Mesenchymal stem cell (in vitro differentiated cells and primary cell): ENCODE measurements at regions not wholly inside any gene's neighbourhood (a gene's known extent, or its start where the extent isn't known, plus 50 kb on each side); places are given as distances from the start of the nearest gene placed in this dataset.
"Not testable (repeated sequence)": the region's sequence is repeated elsewhere in the genome, so short reads cannot be mapped to it uniquely, and the experiment has no call there.

Source experiments
- DNase-seq: peaks from one replicate; pipeline ENCODE4 v3.0.0-alpha.2; 2013
- H2AFZ ChIP-seq: one replicate; pipeline ENCODE4 v1.6.1; 2013; ENCODE audit warnings: low read depth, mild to moderate bottlenecking, control low read depth, inconsistent platforms, low read length, moderate library complexity
- H2AK5ac ChIP-seq: 2 replicates; pipeline ENCODE4 v1.6.1; 2013; ENCODE audit warnings: low read length, moderate library complexity, mild to moderate bottlenecking, inconsistent platforms; ENCODE audit not compliant: severe bottlenecking
- H2BK120ac ChIP-seq: one replicate; pipeline ENCODE4 v1.6.1; 2013; ENCODE audit warnings: low read depth, mild to moderate bottlenecking, inconsistent platforms, low read length, moderate library complexity
- H2BK12ac ChIP-seq, 2 experiments: one replicate each; pipeline ENCODE4 v1.6.1; 2013; ENCODE audit warnings: inconsistent platforms in 2 of 2, low read length in 2 of 2, mild to moderate bottlenecking in 2 of 2, moderate library complexity in 2 of 2, control low read depth in 1 of 2
- H2BK15ac ChIP-seq: one replicate; pipeline ENCODE4 v1.6.1; 2013; ENCODE audit warnings: mild to moderate bottlenecking, low read depth, inconsistent platforms; ENCODE audit not compliant: poor library complexity, severe bottlenecking
- H2BK5ac ChIP-seq: 2 replicates; pipeline ENCODE4 v1.6.1; 2013; ENCODE audit warnings: low read depth, mild to moderate bottlenecking, low read length, control low read depth, inconsistent platforms; ENCODE audit not compliant: poor library complexity, severe bottlenecking
- H3K14ac ChIP-seq, 2 experiments: one replicate each; pipeline ENCODE4 v1.6.1; 2013; ENCODE audit warnings: inconsistent platforms in 2 of 2, low read length in 2 of 2, control low read depth in 1 of 2, mild to moderate bottlenecking in 1 of 2, moderate library complexity in 1 of 2
- H3K18ac ChIP-seq, 2 experiments: one replicate each; pipeline ENCODE4 v1.6.1; 2013; ENCODE audit warnings: inconsistent platforms in 2 of 2, low read length in 2 of 2, control low read depth in 1 of 2, low read depth in 1 of 2, mild to moderate bottlenecking in 1 of 2
- H3K23ac ChIP-seq, 2 experiments: one replicate each; pipeline ENCODE4 v1.6.1; 2013; ENCODE audit warnings: inconsistent platforms in 2 of 2, low read length in 2 of 2, mild to moderate bottlenecking in 2 of 2, moderate library complexity in 2 of 2, control low read depth in 1 of 2
- H3K27ac ChIP-seq: 2 replicates; pipeline ENCODE4 v1.5.1; 2013; ENCODE audit warnings: mild to moderate bottlenecking, moderate library complexity, low read length, control low read depth, inconsistent platforms; ENCODE audit not compliant: poor library complexity, severe bottlenecking
- H3K27me3 ChIP-seq, 2 experiments: 2 replicates each; pipeline versions ENCODE4 v1.6.1 to v1.7.0; 2013; ENCODE audit warnings: low read length in 2 of 2, mild to moderate bottlenecking in 2 of 2, moderate library complexity in 2 of 2, control low read depth in 1 of 2, inconsistent platforms in 1 of 2; ENCODE audit not compliant: control insufficient read depth in 1 of 2, insufficient read depth in 1 of 2
- H3K36me3 ChIP-seq, 2 experiments: 2 replicates each; pipeline versions ENCODE4 v1.6.1 to v1.7.0; 2013; ENCODE audit warnings: low read length in 2 of 2, control low read depth in 1 of 2, inconsistent platforms in 1 of 2, low read depth in 1 of 2, mild to moderate bottlenecking in 1 of 2; ENCODE audit not compliant: insufficient read depth in 2 of 2, control insufficient read depth in 1 of 2
- H3K4ac ChIP-seq, 2 experiments: one replicate each; pipeline ENCODE4 v1.6.1; 2013; ENCODE audit warnings: inconsistent platforms in 2 of 2, low read length in 2 of 2, mild to moderate bottlenecking in 2 of 2, moderate library complexity in 2 of 2, control low read depth in 1 of 2, low read depth in 1 of 2
- H3K4me1 ChIP-seq: 2 replicates; pipeline ENCODE4 v1.6.1; 2013; ENCODE audit warnings: low read depth, low read length, control low read depth; ENCODE audit not compliant: control insufficient read depth, insufficient read depth
- H3K4me2 ChIP-seq: 2 replicates; pipeline ENCODE4 v1.6.1; 2013; ENCODE audit warnings: low read length, mild to moderate bottlenecking, inconsistent platforms; ENCODE audit not compliant: poor library complexity, severe bottlenecking
- H3K4me3 ChIP-seq, 2 experiments: 2 replicates each; pipeline versions ENCODE4 v1.5.1 to v1.7.0; 2013; ENCODE audit warnings: low read length in 2 of 2, mild to moderate bottlenecking in 2 of 2, control low read depth in 1 of 2, low read depth in 1 of 2; ENCODE audit not compliant: insufficient read depth in 1 of 2
- H3K79me1 ChIP-seq: replicated peaks from 2 replicates; pipeline ENCODE4 v1.6.1; 2013; ENCODE audit warnings: mild to moderate bottlenecking, control low read depth, low read length, inconsistent platforms; ENCODE audit not compliant: poor library complexity, severe bottlenecking
- H3K9ac ChIP-seq: 2 replicates; pipeline ENCODE4 v1.7.0; 2013; ENCODE audit warnings: mild to moderate bottlenecking, low read length, moderate library complexity
- H3K9me3 ChIP-seq: 2 replicates; pipeline ENCODE4 v1.7.0; 2013; ENCODE audit warnings: mild to moderate bottlenecking, low read length; ENCODE audit not compliant: control insufficient read depth
- H4K8ac ChIP-seq: one replicate; pipeline ENCODE4 v1.6.1; 2013; ENCODE audit warnings: inconsistent platforms, mild to moderate bottlenecking, low read length, moderate library complexity
- H4K91ac ChIP-seq: one replicate; pipeline ENCODE4 v1.6.1; 2013; ENCODE audit warnings: mild to moderate bottlenecking, low read length, inconsistent platforms
- WGBS: methylation state at CpG from one replicate; pipeline ENCODE4 v1.1.7; 2013; ENCODE audit warnings: mixed read lengths; 5-methylcytosine and 5-hydroxymethylcytosine counted together

DNA sequence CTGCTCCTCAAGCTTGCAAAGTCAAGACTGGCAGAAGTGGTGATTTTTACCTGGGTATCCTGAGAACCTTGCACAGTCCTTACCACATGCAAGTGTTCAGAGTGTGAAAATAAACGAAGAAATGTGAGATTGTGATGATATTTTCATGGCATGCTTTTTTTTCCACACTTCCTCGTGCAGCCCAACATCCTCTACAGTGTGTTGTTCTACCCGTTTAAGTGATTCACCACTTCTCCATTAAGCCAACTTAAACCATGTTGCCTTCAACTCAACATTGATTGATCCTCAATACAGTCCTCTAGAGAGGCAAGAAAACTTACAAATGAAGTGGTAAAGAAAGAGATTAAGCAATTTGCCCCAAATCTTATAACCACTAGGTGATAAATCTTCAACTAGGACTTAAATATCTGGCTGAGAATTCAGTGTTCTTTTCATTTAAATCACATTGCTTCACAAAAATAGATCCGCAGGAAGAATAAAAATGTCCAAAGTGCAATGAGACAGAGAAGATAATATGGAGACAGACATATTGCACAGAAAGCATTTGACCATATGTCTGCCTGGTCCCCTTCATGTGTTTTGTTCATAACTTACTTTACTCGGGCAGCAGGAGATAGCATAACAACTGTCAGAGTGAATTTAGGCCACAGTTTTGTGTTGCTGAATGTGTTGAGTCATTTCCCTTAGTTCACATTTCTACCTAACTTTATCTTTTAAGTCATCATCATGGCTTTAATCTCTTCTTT is 75.8 kb upstream of the PARP8 start:
- not testable (repeated sequence) for DNase-seq, H2BK5ac ChIP-seq, H3K4ac ChIP-seq, H3K23ac ChIP-seq, H2AK5ac ChIP-seq, H2BK120ac ChIP-seq, H3K9me3 ChIP-seq, H4K8ac ChIP-seq, H3K4me2 ChIP-seq, H3K79me1 ChIP-seq, H3K27me3 ChIP-seq, H3K4me1 ChIP-seq, H3K4me3 ChIP-seq, H3K9ac ChIP-seq, H2BK15ac ChIP-seq, H3K18ac ChIP-seq, H3K36me3 ChIP-seq, H3K14ac ChIP-seq, H2AFZ ChIP-seq, H3K27ac ChIP-seq, H4K91ac ChIP-seq, H2BK12ac ChIP-seq
- 83% methylated on average over 2 of the region's 5 CpGs for WGBS

DNA sequence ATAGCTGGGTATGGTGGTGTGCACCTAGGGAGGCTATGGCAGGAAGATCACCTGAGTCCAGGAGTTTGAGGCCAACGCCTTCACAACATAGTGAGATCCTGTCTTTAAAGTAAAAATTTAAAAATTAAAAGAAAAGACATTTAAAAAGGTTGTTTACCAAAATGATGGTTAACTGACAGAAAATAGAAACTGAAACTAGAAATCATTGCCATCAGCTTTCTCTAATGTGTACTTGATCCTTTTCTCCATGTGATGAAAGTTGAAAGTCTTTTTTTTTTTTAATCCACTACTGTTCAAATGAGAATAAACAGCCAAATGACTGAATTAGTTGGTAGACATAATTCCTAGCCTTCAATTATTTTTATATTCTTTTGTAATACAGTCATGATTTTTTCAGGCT is 75.1 kb upstream of the PARP8 start:
- DNase-seq, H2AFZ ChIP-seq, H4K8ac ChIP-seq, H2BK12ac ChIP-seq, H3K14ac ChIP-seq, H3K4me2 ChIP-seq, H3K27me3 ChIP-seq, H3K79me1 ChIP-seq, H3K36me3 ChIP-seq, H3K9ac ChIP-seq, H4K91ac ChIP-seq, H3K4me3 ChIP-seq, H3K4ac ChIP-seq, H3K9me3 ChIP-seq, H2BK15ac ChIP-seq, H3K23ac ChIP-seq, H2BK5ac ChIP-seq, H2AK5ac ChIP-seq, H3K4me1 ChIP-seq, H3K18ac ChIP-seq, H2BK120ac ChIP-seq, H3K27ac ChIP-seq: not testable (repeated sequence)
- WGBS, result no CpG with 5 or more reads among the region's 1 CpG

- H3K36me3 ChIP-seq, result no peaks in the 10 kb centered on the region
- no peak overlapping the region for H3K23ac ChIP-seq
- no peak overlapping the region for H3K14ac ChIP-seq
- no peaks in the 10 kb centered on the region for H3K79me1 ChIP-seq
- H2AK5ac ChIP-seq, result no peak overlapping the region
- no peak overlapping the region for H2AFZ ChIP-seq
- no peak overlapping the region for H2BK15ac ChIP-seq
- no peak for DNase-seq
- no peak overlapping the region for H4K8ac ChIP-seq
- 25% methylated on average over 1 of the region's 1 CpG for WGBS
- no peak overlapping the region for H3K27ac ChIP-seq
- no peaks in the 10 kb centered on the region for H3K4me1 ChIP-seq
- H2BK12ac ChIP-seq, result no peak overlapping the region
- H3K27me3 ChIP-seq, result no peaks in the 10 kb centered on the region
- no peak overlapping the region for H3K4ac ChIP-seq
- no peak overlapping the region for H3K4me2 ChIP-seq
- H4K91ac ChIP-seq, result no peak overlapping the region
- H3K4me3 ChIP-seq, result no peak overlapping the region
- H2BK5ac ChIP-seq, result no peak overlapping the region
- no peaks in the 10 kb centered on the region for H3K9me3 ChIP-seq
- no peak overlapping the region for H2BK120ac ChIP-seq
- H3K9ac ChIP-seq, result no peak overlapping the region
- H3K18ac ChIP-seq, result no peak overlapping the region
These were observed 72.8 kb upstream of the PARP8 start for GRCh38 chr5:50593681-50594080.

GRCh38 chr5:50595199-50595598 is 71.2 kb upstream of the PARP8 start:
- Histone ChIP-seq H3K4me3 (no peak overlapping the region), H4K8ac (no peak overlapping the region), H3K9me3 (no peaks in the 10 kb centered on the region), H3K27me3 (no peaks in the 10 kb centered on the region), H3K4me1 (no peaks in the 10 kb centered on the region), H2AK5ac (no peak overlapping the region), H3K14ac (no peak overlapping the region), H2BK15ac (no peak overlapping the region), H3K23ac (no peak overlapping the region), H3K36me3 (no peaks in the 10 kb centered on the region), H4K91ac (no peak overlapping the region), H3K27ac (no peak overlapping the region), H2BK12ac (no peak overlapping the region), H3K18ac (no peak overlapping the region), H3K79me1 (no peaks in the 10 kb centered on the region), H2BK5ac (no peak overlapping the region), H3K4me2 (no peak overlapping the region), H3K9ac (peak overlapping the region; percentile 69), H2BK120ac (no peak overlapping the region), H3K4ac (no peak overlapping the region), H2AFZ (no peak overlapping the region)
- DNase-seq, result peak; percentile 88
- WGBS, result 20% methylated on average over 2 of the region's 3 CpGs
